ENCODE measurements at regions not wholly inside any gene's neighbourhood (a gene's known extent, or its start where the extent isn't known, plus 50 kb on each side); places are given as distances from the start of the nearest gene placed in this dataset.

GRCh38 chr6:14783594-14783993 lies 462.3 kb upstream of the JARID2 start:
- no peak for TF ChIP-seq CTCF (IDR thresholded peaks at IDR 0.05; ENCODE audit: borderline replicate concordance)
- Histone ChIP-seq H3K4me1 (no peaks in the 10 kb centered on the region), H3K27me3 (ENCODE audit: low read depth) (no peaks in the 10 kb centered on the region), H3K9me3 (replicated peaks) (no peaks in the 10 kb centered on the region), H3K36me3 (no peaks in the 10 kb centered on the region), H3K4me3 (no peak overlapping the region), H3K27ac (replicated peaks) (no peak overlapping the region)
- no peak for DNase-seq
- intact Hi-C loops (cut with micrococcal nuclease) = no loop called here

GRCh38 chr6:14784596-14785492 lies 461.0 kb upstream of the JARID2 start:
- intact Hi-C loops (cut with micrococcal nuclease) = no loop called here
- no peak for TF ChIP-seq CTCF (IDR thresholded peaks at IDR 0.05; ENCODE audit: borderline replicate concordance)

GRCh38 chr6:14785493-14785790 lies 460.4 kb upstream of the JARID2 start:
- intact Hi-C loops (cut with micrococcal nuclease) = no loop called here
- no peaks in the 10 kb centered on the region for H3K27me3 ChIP-seq (ENCODE audit: low read depth)
- DNase-seq = no peak

More at GRCh38 chr6:14784596-14785492, 461.0 kb upstream of the JARID2 start:
- Histone ChIP-seq H3K27ac (replicated peaks) (no peak overlapping the region), H3K36me3 (no peaks in the 10 kb centered on the region), H3K27me3 (ENCODE audit: low read depth) (no peaks in the 10 kb centered on the region), H3K4me1 (no peaks in the 10 kb centered on the region), H3K4me3 (no peak overlapping the region), H3K9me3 (replicated peaks) (no peaks in the 10 kb centered on the region)
- no peak for DNase-seq

GRCh38 chr6:14786008-14786407 lies 459.9 kb upstream of the JARID2 start:
- H3K27me3 ChIP-seq (ENCODE audit: low read depth) = no peaks in the 10 kb centered on the region
- H3K27ac ChIP-seq (replicated peaks) = no peak overlapping the region
- no peak overlapping the region for H3K4me3 ChIP-seq
- no peaks in the 10 kb centered on the region for H3K9me3 ChIP-seq (replicated peaks)
- no peak for TF ChIP-seq CTCF (IDR thresholded peaks at IDR 0.05; ENCODE audit: borderline replicate concordance)
- DNase-seq = no peak
- no peaks in the 10 kb centered on the region for H3K36me3 ChIP-seq
- intact Hi-C loops (cut with micrococcal nuclease) = no loop called here
- no peaks in the 10 kb centered on the region for H3K4me1 ChIP-seq

More at GRCh38 chr6:14785493-14785790, 460.4 kb upstream of the JARID2 start:
- Histone ChIP-seq H3K9me3 (replicated peaks) (no peaks in the 10 kb centered on the region), H3K36me3 (no peaks in the 10 kb centered on the region), H3K27ac (replicated peaks) (no peak overlapping the region), H3K4me1 (no peaks in the 10 kb centered on the region), H3K4me3 (no peak overlapping the region)
- TF ChIP-seq CTCF (IDR thresholded peaks at IDR 0.05; ENCODE audit: borderline replicate concordance) = no peak

GRCh38 chr6:14786455-14786854 lies 459.4 kb upstream of the JARID2 start:
- no peak overlapping the region for H3K4me3 ChIP-seq
- H3K27ac ChIP-seq (replicated peaks) = no peak overlapping the region
- H3K9me3 ChIP-seq (replicated peaks) = no peaks in the 10 kb centered on the region
- no peak for DNase-seq
- no peaks in the 10 kb centered on the region for H3K4me1 ChIP-seq
- H3K27me3 ChIP-seq (ENCODE audit: low read depth) = no peaks in the 10 kb centered on the region
- no peak for TF ChIP-seq CTCF (IDR thresholded peaks at IDR 0.05; ENCODE audit: borderline replicate concordance)
- no peaks in the 10 kb centered on the region for H3K36me3 ChIP-seq
- intact Hi-C loops (cut with micrococcal nuclease) = no loop called here
